ENCODE measurements at regions not wholly inside any gene's neighbourhood (a gene's known extent, or its start where the extent isn't known, plus 50 kb on each side); places are given as distances from the start of the nearest gene placed in this dataset.

GRCh38 chr13:71096421-71096820 lies 770.6 kb downstream of the DACH1 start:
- ATAC-seq (no peak), DNase-seq (ENCODE audit: low spot score) (no peak), FAIRE-seq (no peak)
- H3K4me2 ChIP-seq (ENCODE audit: low read depth, low read length) = no peak overlapping the region
- intact Hi-C loops (cut with micrococcal nuclease; ENCODE audit: unreplicated experiment) (no loop called here), in situ Hi-C loops (cut with HindIII; ENCODE audit: extremely low pct_ligation_motif_present, low pct_unique_long_range_greater_than_20kb) (no loop called here)
- H3K79me2 ChIP-seq (ENCODE audit: insufficient read depth, low read length) = no peaks in the 10 kb centered on the region
- no peaks in the 10 kb centered on the region for H3K4me1 ChIP-seq (ENCODE audit: insufficient read depth, low read length)
- CTCF ChIA-PET (ENCODE audit: low intra/inter-chr PET ratio, low total read pairs) = no interaction called here
- no peak overlapping the region for H3K9ac ChIP-seq (ENCODE audit: insufficient read depth, low read depth, low read length)
- H3K27me3 ChIP-seq (ENCODE audit: control insufficient read depth in 1 of 2, insufficient read depth in 2 of 2, low read length in 2 of 2) = no peaks in the 10 kb centered on the region
- TF ChIP-seq NFKB2 (CRISPR knock-in tag; IDR thresholded peaks at IDR 0.05; ENCODE audit: borderline replicate concordance) (no peak), ZNF430 (CRISPR knock-in tag; IDR thresholded peaks at IDR 0.05) (no peak), ZEB1 (IDR thresholded peaks at IDR 0.05; ENCODE audit: insufficient replicate concordance, low read depth) (no peak), MZF1 (CRISPR knock-in tag; IDR thresholded peaks at IDR 0.05; ENCODE audit: borderline replicate concordance) (no peak), THYN1 (CRISPR knock-in tag; IDR thresholded peaks at IDR 0.05; ENCODE audit: borderline replicate concordance, low read depth) (no peak), TBL1XR1 (IDR thresholded peaks at IDR 0.05; ENCODE audit: borderline replicate concordance, low read length, partially characterized antibody) (no peak), PLRG1 (conservative IDR thresholded peaks at IDR 0.05) (no peak), ELF1 (CRISPR knock-in tag; IDR thresholded peaks at IDR 0.05) (no peak), MAZ (IDR thresholded peaks at IDR 0.05; ENCODE audit: borderline replicate concordance, low read depth, low read length) (no peak), MAZ (CRISPR knock-in tag; IDR thresholded peaks at IDR 0.05; ENCODE audit: low read depth) (no peak), TEF (CRISPR knock-in tag; IDR thresholded peaks at IDR 0.05) (no peak), GABPB1 (CRISPR knock-in tag; IDR thresholded peaks at IDR 0.05) (no peak), HNRNPL (IDR thresholded peaks at IDR 0.05; ENCODE audit: low read depth, low read length) (no peak), ZNF7 (CRISPR knock-in tag; IDR thresholded peaks at IDR 0.05) (no peak), NFIB (CRISPR knock-in tag; IDR thresholded peaks at IDR 0.05; ENCODE audit: borderline replicate concordance) (no peak), SIX4 (CRISPR knock-in tag; IDR thresholded peaks at IDR 0.05) (no peak), FOXA3 (CRISPR knock-in tag; IDR thresholded peaks at IDR 0.05) (no peak)
- no TSS peak for BruUV-seq (replicated peaks)
- WGBS (ENCODE audit: low lambda C conversion rate) = 4% methylated on average over 1 of the region's 1 CpG
- no peaks in the 10 kb centered on the region for H3K9me3 ChIP-seq (ENCODE audit: low read length)
- H4K20me1 ChIP-seq (ENCODE audit: insufficient read depth, low read length) = no peaks in the 10 kb centered on the region
- H3K36me3 ChIP-seq (replicated peaks in 1 of 2; ENCODE audit: control insufficient read depth in 1 of 2, insufficient read depth in 2 of 2, low read length in 2 of 2) = no peaks in the 10 kb centered on the region
- H2AFZ ChIP-seq (ENCODE audit: low read length) = no peak overlapping the region
- H3K4me3 ChIP-seq (replicated peaks in 1 of 3; ENCODE audit: insufficient read depth in 1 of 3, low read depth in 2 of 3, low read length in 3 of 3) = no peak overlapping the region
- POLR2A ChIA-PET = no interaction called here
- no peak overlapping the region for H3K27ac ChIP-seq (ENCODE audit: extremely low read length, insufficient read depth, low read length)
